Thyroid gland (tissue), 4 donors: ENCODE measurements at regions not wholly inside any gene's neighbourhood (a gene's known extent, or its start where the extent isn't known, plus 50 kb on each side); places are given as distances from the start of the nearest gene placed in this dataset.

Experiments used
- CTCF ChIP-seq, 6 experiments: fragments of 200-600 bp in 3 of 6; fragments of 450-650 bp in 3 of 6; sonication (generic) in 3 of 6; IDR thresholded peaks; one replicate each; pipeline ENCODE4 v1.5.1; 2016 to 2019; ENCODE audit warnings: antibody characterized with exemption in 6 of 6, mild to moderate bottlenecking in 2 of 6, inconsistent platforms in 1 of 6, moderate library complexity in 1 of 6
- POLR2A ChIP-seq, 2 donors: fragments of 450-650 bp; IDR thresholded peaks; one replicate each; pipeline ENCODE4 v1.6.1; 2017; ENCODE audit warnings: antibody characterized with exemption in 2 of 2, mild to moderate bottlenecking in 2 of 2, moderate library complexity in 1 of 2

- TF ChIP-seq POLR2A (IDR thresholded peaks at IDR 0.05) (no peak), CTCF (IDR thresholded peaks at IDR 0.05) (no peak)
Observed at GRCh38 chr11:130645843-130646197, 197.4 kb downstream of the ADAMTS15 start.
